ENCODE measurements at regions not wholly inside any gene's neighbourhood (a gene's known extent, or its start where the extent isn't known, plus 50 kb on each side); places are given as distances from the start of the nearest gene placed in this dataset.

DNA sequence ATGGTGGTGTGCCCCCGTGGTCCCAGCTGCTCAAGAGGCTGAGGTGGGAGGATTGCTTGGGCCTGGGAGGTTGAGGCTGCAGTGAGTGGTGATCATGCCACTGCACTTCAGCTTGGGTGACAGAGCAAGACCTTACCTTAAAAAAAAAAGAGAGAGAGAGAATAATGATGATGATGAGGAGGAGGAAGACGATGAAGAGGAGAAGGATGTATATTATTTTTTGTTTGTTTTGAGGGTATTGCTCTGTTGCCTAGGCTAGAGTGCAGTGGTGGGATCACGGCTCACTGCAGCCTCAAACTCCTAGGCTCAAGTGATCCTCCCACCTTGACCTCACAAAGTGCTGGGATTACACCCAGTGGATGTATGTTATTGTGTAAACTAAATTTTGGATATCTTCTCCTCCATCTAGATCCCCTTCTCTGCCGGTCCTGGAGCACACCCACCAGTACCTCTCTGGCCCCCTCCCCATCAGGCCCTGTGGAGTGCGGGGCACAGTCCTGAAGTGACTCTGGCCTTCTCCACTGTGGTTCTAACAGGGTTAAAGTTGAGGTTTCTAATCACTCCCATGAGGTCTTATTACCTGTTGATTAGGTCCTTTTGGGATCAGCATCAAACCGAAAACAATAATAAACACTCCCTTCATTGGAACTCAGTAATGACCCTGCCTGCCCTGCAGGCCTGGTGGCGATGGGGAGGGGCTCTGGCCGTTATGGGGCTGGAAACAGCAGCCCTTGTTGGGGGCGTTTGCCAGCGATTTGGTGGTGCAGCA lies 60.5 kb upstream of the ZFHX3 start:
- Histone ChIP-seq H4K20me1 (ENCODE audit: insufficient read depth) (no peaks in the 10 kb centered on the region), H3K9me2 (no peaks in the 10 kb centered on the region), H3K27me3 (ENCODE audit: insufficient read depth) (no peaks in the 10 kb centered on the region), H3K27ac (ENCODE audit: low read depth in 2 of 2, low read length in 1 of 2) (no peak overlapping the region), H2AFZ (ENCODE audit: low read depth) (no peak overlapping the region), H3K36me3 (replicated peaks in 1 of 2; ENCODE audit: control insufficient read depth in 1 of 2, insufficient read depth in 2 of 2, low read length in 1 of 2) (no peaks in the 10 kb centered on the region), H3K4me2 (no peak overlapping the region), H3K9me3 (no peaks in the 10 kb centered on the region), H3F3A (replicated peaks; ENCODE audit: insufficient read depth) (no peaks in the 10 kb centered on the region), H3K4me3 (ENCODE audit: low read depth in 2 of 2, low read length in 1 of 2) (no peak overlapping the region), H3K4me1 (ENCODE audit: control insufficient read depth in 1 of 2, insufficient read depth in 2 of 2, low read depth in 1 of 2, low read length in 1 of 2) (no peaks in the 10 kb centered on the region), H3K79me2 (ENCODE audit: insufficient read depth) (no peaks in the 10 kb centered on the region), H3K9ac (no peak overlapping the region)
- POLR2A ChIA-PET: no interaction called here
- 73% methylated on average over 10 of the region's 10 CpGs for WGBS (ENCODE audit: low lambda C conversion rate)
- DNase-seq: no peak
- CTCF ChIA-PET: interaction anchor here (0.7 kb wide), 1 partner anchor 73 kb away, joined by 3 read pairs; no protein-coding TSS in a partner anchor
- TF ChIP-seq CHD2 (IDR thresholded peaks at IDR 0.05; ENCODE audit: low read length, partially characterized antibody) (no peak), FOXJ3 (CRISPR knock-in tag; IDR thresholded peaks at IDR 0.05) (no peak), FOSL2 (IDR thresholded peaks at IDR 0.05; ENCODE audit: borderline replicate concordance, low read depth) (no peak), USF2 (IDR thresholded peaks at IDR 0.05; ENCODE audit: borderline replicate concordance, low read depth, low read length) (no peak), MXI1 (IDR thresholded peaks at IDR 0.05; ENCODE audit: low read depth, low read length) (no peak), TCF12 (IDR thresholded peaks at IDR 0.05) (no peak), SIN3A (IDR thresholded peaks at IDR 0.05; ENCODE audit: borderline replicate concordance, low read depth, low read length) (no peak), USF1 (IDR thresholded peaks at IDR 0.05; ENCODE audit: borderline replicate concordance, low read depth) (no peak)

DNA sequence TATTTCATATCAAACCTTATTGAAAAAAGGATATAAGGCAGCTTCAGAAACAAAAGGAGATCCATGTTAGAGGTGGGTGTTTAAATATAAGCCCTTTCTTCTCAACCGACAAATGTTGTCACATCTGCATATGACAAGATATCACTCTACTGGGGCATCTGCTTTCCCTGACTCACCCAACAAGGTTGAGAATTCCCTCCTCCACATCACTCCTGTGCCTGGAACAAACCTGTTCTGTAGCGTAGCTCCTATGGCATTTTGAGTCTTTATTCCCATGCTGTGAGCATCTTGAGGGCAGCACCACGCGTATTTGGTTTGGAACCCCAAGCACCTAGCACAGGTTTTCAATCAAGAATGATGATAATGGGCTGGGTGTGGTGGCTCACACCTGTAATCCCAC lies 59.4 kb upstream of the ZFHX3 start:
- H4K20me1 ChIP-seq (ENCODE audit: insufficient read depth): no peaks in the 10 kb centered on the region
- no peaks in the 10 kb centered on the region for H3K9me3 ChIP-seq
- H3F3A ChIP-seq (replicated peaks; ENCODE audit: insufficient read depth): no peaks in the 10 kb centered on the region
- no peaks in the 10 kb centered on the region for H3K79me2 ChIP-seq (ENCODE audit: insufficient read depth)
- no peak for DNase-seq
- H3K9ac ChIP-seq: no peak overlapping the region
- CTCF ChIA-PET: no interaction called here
- no peaks in the 10 kb centered on the region for H3K27me3 ChIP-seq (ENCODE audit: insufficient read depth)
- 100% methylated on average over 4 of the region's 4 CpGs for WGBS (ENCODE audit: low lambda C conversion rate)
- no peak overlapping the region for H2AFZ ChIP-seq (ENCODE audit: low read depth)
- H3K27ac ChIP-seq (ENCODE audit: low read depth in 2 of 2, low read length in 1 of 2): no peak overlapping the region
- no peak overlapping the region for H3K4me2 ChIP-seq
- H3K4me1 ChIP-seq (ENCODE audit: control insufficient read depth in 1 of 2, insufficient read depth in 2 of 2, low read depth in 1 of 2, low read length in 1 of 2): no peaks in the 10 kb centered on the region
- TF ChIP-seq SIN3A (IDR thresholded peaks at IDR 0.05; ENCODE audit: borderline replicate concordance, low read depth, low read length): no peak
- no peak for TF ChIP-seq GATA2 (CRISPR knock-in tag; IDR thresholded peaks at IDR 0.05)
- TF ChIP-seq TCF12 (IDR thresholded peaks at IDR 0.05): no peak
- no peaks in the 10 kb centered on the region for H3K9me2 ChIP-seq
- H3K4me3 ChIP-seq (ENCODE audit: low read depth in 2 of 2, low read length in 1 of 2): no peak overlapping the region
- H3K36me3 ChIP-seq (replicated peaks in 1 of 2; ENCODE audit: control insufficient read depth in 1 of 2, insufficient read depth in 2 of 2, low read length in 1 of 2): no peaks in the 10 kb centered on the region
- POLR2A ChIA-PET: no interaction called here

Data from SK-N-SH (cell line).